Suppressor macrophage treated with lipopolysaccharide for 4 hours (primary cell): ENCODE measurements at regions not wholly inside any gene's neighbourhood (a gene's known extent, or its start where the extent isn't known, plus 50 kb on each side); places are given as distances from the start of the nearest gene placed in this dataset.
A peak's percentile ranks its signal among the peaks of the same experiment; 100 is the strongest.
"Not testable (repeated sequence)": the region's sequence is repeated elsewhere in the genome, so short reads cannot be mapped to it uniquely, and the experiment has no call there.

ENCODE experiments used
- DNase-seq: peaks from one replicate; pipeline ENCODE4 v3.0.0-alpha.2; 2020

DNA sequence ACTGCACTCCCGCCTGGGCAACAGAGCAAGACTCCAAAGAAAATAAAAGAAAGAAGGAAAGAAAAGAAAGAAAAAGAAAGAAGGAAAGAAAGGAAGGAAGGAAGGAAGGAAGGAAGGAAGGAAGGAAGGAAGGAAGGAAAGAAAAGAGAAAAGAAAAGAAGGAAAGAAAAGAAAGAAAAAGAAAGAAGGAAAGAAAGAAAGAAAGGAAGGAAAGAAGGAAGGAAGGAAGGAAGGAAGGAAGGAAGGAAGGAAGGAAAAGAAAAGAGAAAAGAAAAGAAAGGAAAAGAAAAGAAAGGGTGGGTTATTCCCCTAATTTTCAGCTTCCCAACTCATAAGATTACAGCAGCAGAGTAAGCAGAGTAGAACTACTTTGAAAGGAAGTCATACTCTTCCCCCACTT, 64.4 kb downstream of the TMEM200C start:
- not testable (repeated sequence) for DNase-seq

DNA sequence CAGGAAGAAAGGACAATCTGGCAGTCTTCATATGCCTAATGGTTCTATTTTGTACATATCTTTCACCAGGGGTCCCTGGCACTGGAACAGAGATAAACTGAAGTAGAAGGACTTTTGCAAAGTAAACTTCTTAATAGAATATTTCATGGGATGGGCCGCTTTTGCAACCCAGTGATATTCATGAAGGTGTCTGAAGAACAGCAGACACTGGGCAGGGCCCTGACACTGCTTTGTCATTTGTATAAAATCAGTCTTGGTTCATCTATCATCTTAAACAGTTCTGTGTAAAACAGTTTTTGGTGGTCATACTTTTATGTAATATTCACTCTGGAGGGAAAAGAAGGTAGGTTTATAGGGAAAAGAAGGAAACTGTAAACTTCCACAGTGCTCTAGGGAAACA, 66.4 kb downstream of the TMEM200C start:
- DNase-seq: no peak

DNA sequence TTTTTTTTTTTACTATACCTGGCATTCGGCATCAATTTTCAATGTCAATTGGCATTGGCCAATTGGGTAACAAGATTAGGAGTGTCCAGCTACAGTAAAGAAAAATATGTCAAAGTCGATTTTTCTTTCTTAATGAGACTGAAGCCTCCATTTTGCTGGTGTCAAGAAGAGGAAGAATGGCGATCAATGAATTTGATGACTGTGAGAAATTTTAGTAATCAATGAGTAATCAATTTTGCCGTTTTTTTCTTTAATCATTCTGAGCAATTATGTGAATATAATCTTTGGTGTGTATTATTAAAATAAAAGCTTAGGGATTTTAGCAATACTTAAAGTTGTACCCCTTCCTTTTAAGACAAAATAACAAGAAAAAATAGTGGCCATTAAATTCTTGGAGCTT, 69.7 kb downstream of the TMEM200C start:
- DNase-seq: no peak

DNA sequence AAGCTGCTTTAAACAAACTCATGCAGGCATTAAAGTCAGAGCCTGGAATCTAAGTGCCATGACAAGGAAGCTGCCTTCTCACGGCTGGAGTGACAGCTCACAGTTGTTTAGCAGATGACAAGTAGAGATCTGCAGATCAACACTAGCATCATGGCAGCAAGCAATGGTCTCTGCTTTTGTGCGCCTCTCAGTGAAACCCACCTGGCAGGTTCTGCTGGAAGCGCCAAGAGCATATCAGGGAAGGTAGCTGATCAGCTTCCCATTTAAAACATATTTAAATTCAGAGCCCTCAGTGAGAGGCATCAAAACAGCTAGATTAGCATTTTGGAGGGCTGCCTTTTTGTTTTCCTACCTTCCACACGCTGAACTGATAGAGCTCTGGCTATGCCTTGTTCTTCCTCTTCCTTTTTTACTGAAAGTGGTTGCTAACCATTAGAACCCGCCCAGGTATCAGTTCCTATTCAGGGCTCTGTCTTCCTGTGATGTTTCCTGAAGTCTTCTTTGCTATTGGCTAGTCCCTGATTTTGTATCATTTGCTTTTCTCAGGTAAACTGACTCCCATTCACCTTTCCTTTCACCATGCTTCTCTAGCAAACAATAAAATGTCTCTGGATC, 70.8 kb downstream of the TMEM200C start:
- DNase-seq: no peak

DNA sequence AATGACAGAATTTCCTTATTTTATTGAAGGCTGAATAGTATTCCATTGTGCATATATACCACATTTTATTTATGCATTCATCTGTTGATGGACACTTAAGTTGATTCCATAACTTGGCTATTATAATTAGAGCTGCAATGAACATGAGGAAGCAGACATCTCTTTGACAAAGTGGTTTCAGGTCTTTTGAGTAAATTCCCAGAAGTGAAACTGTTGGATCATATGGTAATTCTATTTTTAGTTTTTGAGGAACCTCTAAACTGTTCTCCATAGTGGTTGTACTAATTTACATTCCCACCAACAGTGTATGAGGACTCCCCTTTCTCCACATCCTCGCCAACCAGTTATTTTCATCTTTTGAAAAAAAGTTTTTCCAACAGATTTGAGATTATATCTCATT, 77.5 kb downstream of the TMEM200C start:
- peak; percentile 62 for DNase-seq

DNA sequence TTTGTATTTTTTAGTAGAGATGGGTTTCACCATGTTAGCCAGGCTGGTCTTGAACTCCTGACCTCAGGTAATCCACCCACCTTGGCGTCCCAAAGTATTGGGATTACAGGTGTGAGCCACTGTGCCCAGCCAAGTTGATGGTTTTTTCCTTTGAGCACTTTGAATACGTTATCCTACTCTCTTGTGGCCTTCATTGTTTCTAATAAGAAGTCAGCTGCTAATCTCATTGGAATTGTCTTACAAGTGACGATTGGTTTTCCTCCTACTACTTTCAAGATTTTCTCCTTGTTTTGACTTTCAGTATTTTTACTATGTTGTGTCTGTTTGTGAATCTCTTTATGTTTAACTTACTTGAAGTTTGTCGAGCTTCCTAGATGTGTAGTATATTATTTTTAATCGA, 88.5 kb downstream of the TMEM200C start:
- no peak for DNase-seq

DNA sequence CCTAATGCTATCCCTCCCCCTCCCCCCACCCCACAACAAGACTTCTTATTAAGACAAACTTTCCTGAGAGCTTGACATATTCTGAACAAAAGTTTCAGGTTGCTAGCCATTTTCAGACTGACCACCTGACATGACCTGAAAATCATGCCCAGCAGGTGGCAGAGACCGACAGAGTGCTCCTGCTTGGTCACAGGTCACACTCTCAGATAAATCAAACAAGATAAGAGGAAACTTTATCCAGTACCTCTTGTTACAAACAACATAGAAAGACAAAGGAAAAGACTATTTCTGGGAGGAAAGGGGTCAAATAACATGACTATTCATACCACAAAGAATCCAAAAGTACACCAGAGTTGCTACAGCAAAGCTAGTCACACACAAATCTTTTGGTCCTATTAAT, 107.4 kb downstream of the TMEM200C start:
- DNase-seq: no peak

DNA sequence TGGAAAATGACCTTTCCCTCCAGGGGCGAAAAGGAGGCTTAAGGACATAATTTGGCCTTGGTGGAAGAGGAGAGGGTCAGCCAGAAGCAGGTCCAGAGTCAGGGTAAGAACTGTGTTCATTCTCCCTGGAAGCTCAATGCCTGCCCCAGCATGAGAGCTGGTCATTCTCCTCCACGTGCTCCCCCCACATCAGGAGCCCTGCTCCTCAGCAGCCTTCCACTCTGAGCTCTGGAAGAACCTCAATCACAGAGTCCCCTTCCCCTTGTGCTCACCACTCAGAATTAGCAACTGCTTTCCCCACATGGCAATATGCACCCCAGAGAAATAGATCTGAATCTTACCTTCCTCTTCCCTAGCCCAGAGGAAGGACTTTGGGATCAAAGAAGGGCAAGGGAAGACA, 115.4 kb downstream of the TMEM200C start:
- DNase-seq: no peak

DNA sequence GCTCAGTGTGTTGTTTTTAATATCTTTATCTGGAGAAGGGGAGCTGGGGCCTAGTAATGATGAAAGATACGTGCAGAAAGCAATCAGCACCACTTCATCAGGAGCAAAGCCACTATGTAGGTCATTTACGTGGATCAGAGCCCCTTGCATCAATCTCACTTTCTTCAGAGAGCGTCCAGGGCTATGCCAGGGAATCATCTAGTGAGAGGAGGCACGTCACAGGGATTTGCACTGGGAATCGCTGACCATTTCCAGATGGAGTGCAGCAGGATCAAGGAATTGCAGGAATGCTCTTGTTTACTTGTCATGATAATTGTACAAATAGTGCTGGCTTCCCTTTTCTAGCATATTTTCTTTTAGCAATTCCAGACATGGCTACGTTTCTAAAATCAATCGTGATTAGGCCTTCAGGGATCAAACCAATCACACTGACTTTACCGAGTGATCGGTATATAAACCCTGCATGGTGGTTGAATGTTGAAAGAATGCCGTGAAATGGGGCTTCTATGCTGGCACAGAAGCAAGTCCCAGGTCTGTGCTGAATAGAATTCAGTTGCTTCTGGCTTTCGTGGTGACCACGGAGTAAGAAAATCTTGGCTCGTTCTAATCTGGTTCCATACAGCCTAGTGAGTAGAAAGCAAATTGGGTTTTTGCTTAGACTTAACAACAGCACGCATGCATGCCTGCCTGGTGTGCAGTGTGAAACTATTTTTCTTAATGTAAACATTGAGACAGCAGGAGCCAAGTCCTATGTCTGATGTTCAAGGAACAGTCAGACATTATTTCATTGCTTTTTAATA, 122.8 kb downstream of the TMEM200C start:
- no peak for DNase-seq

DNA sequence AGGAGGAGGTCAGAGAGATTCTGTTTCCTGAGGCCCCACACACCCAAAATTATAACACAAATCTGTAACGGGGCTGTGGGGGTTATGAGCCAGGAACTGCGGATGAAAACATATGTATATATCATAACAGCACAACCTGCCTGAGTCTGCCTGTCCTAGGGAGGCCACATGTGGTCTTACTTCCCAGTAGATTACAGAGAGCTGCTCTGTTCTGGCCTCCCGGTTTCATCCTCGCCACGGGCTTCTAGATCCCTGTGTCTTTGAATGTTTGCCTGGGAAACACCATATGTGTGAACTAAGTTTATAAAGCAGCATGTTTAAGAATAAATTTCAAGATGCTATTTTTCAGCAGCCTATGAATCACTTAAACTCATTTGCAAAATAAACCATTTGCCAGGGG, 124.0 kb downstream of the TMEM200C start:
- DNase-seq: no peak

DNA sequence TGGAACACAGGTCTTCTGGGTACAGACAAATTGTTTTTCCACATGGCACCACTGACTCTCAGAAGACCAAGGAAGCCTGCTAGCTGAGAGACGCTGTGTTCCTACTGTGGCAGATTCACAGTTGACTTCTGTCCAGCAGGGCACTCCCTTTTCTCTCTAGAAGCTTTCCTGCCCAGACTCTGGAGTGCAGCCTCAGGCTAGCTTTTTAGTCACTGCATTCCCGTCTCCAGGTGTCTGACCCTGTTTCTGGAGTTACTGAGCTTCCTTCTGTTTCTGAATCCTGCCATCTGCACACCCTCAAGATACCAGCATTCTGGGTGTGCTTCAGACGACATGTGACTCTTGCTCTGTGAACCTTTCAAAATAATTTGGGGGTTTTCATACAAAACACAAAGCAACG, 125.1 kb downstream of the TMEM200C start:
- DNase-seq: no peak

DNA sequence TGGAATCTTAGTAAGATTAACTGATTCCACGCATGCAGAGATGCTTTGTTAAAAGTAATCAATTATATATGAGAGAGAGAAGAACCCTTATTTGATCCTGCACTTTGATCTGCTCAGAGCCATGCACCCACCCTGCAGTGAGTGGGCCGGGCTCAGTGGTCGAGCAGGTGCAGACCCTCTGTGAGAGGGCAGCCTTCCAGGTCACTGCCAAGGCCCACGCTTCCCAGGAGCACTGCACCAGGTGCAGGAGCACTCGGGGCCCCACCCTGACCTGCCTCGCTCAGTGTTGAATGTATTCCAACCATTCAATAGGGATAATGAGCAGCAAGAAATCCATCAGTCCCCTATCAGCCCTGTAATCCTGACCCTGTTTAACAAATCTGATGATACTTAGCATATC, 126.9 kb downstream of the TMEM200C start:
- no peak for DNase-seq

DNA sequence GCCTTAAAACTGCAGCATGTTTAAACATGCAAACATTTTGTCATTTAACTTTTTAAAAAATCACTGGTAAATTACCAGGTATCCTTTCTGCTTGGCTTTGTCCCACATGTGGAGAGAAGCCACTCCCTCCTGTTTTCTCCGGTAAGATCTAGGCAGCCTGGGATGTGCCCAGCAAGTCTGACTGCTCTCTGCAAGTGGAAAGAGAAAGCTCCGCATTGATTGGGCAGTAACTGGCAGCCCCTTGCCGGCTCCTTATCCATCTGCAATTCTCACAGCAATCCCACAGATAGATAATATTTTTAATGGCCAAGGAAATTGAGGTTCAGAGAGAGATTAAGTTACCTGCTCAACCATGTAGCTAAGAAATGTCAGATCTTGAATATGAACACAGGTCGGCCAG, 136.1 kb downstream of the TMEM200C start:
- no peak for DNase-seq

DNA sequence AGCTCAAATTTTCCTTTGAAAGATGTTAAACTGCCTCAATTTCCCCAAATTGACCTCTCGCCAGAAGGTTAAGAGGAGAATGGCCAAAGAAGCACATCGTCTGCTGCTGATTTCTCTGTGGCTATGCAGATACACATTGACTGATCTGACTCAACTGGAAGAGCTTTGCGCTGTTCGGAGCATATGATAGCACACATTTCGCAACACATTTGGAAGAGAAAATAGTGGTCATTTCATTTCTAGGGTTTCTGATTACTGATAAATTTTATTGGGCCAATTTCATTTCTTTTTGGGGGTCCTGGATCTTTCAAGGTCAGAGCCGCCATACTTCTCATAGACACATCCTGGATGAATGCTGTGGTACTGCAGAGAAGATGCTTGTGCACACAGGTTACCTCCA, 138.5 kb downstream of the TMEM200C start:
- DNase-seq: no peak

DNA sequence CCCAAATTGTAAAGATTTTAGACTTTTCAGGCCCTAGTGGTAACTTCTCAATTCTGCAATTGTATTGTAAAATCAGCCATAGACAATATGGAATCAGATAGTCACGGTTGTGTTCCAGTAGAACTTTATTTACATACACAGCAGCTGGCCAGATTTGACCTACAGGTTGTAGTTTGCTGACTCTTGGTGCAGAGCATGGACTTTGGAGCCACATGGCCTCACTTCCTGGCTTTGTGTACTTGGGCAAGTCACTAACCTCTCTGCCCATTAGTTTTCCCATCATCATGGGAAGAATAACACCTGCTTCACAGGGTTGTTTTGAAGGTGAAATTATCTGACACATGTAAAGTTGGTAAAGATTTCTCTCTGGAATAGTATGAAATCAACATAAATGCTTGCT, 147.6 kb downstream of the TMEM200C start:
- DNase-seq: no peak

DNA sequence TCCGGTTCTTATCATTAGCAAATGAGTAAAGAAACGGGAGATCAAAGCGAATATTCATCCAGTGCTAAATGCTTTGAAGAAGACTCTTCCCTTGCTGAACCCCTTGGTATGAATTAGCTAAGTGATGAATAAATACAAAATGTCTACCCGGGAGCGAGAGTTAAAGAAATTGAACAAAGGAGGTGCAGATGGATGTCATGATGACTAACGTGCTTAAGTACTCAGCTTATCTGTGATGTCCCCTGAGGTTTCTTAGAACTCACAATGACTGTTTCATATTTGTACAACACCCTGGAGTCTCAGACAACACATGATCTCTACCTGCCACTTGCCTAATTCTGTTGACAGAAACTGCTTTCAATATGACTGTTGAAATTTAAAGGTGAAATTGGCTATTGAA, 148.5 kb downstream of the TMEM200C start:
- DNase-seq: no peak

DNA sequence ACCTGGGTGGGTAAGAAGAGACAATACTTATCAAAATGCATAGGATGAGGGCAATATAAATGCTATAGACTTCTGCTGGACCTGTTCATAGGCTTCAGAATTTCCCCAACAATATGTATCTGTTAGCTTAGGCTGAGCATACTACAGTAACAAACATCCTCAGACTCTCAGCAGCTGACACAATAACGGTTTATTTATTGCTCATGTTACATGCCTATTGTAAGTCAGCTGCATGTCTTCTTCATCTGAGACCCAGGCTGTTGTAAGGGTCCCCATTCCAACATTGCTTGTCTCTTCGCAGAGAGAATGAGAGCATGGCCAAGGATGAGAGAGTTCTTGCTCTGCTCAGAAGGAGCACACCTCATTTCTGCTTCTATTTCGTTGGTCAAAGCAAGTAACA, 150.7 kb downstream of the TMEM200C start:
- no peak for DNase-seq

DNA sequence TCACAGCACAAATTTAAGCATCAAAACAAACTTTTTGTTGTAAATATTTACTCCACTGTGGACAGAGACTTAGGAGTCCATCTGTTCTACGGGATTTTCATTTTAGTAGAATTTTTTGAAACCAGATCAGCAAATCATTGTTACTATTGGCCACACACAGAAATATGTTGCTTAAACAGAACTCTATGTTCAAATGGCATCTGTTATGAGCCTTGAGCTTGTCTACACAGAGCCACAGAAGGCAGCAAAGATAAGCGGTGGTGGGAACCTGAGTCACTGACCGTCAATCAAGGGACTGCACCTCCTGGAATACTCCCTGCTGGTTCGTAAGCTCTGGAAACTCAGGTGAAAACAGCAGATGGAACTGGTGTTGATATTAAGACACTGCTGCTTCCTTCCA, 156.8 kb downstream of the TMEM200C start:
- no peak for DNase-seq

DNA sequence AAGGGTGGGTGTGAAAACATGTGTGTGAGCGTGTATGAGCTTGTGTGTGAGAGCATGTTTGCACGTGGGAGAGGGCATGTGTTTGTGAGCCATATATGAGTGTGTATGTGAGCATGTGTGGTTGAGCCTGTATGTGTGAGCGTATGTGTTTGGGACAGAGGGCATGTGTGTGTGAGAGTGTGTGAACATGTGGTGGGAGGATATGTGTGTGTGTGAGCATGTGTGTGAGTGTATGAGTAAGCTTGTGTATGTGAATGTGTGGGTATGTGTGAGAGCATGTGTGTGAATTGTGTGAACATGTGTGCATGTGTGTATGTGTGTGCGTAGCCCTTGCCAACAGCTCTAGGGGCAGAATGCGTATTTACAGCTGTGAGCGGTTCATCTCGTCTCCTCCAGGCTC, 163.0 kb downstream of the TMEM200C start:
- no peak for DNase-seq

DNA sequence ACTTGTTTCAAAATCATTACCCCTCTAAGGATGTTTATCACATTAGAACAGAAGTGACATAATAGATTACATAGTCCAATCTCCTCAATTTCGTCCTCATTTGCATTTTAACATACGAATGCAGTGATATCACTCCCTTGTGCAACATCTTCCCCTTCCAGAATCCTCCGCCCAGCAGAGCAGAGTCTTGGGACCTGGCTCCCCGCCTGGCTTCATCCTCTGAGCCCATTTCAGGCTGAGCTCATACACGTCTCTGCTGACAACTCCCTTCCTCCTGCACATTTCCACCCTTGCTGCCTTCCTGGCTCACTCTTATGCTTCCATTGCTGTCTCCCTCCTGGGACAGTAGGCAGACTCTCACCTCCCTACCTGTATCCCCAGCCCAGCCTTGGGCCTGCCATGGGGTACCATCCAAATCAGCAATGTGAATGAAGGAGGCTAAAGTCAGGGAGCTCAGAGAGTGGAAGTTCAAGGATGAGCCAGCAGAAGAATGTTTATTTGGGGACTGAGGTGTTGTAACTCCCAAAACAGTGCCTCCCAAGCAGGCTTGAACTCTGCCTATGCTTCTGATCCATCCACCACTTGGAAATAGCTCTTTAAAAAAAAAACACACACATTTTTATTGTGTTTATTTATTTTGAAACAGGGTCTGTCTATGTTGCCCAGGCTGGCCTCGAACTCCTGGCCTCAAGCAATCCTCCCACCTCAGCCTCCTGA, 165.2 kb downstream of the TMEM200C start:
- no peak for DNase-seq

DNA sequence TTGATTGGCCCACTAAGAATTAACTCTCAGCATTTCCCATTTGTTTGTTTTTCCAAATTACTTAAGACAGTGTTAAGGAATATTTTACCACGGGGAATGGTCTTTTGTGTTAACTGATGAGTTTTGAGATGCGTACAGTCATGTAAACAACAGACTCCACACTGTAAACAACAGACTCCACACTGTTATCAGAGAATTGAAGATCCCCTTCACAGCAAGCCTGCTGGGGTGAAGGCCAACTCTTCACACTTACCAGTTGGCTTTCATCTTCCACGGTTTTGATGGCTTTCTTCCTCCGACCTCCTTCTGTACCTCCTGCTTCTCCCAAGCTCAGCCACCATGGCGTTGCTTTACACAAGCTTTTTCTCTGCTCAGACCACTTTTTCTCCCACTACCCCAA, 166.8 kb downstream of the TMEM200C start:
- no peak for DNase-seq

DNA sequence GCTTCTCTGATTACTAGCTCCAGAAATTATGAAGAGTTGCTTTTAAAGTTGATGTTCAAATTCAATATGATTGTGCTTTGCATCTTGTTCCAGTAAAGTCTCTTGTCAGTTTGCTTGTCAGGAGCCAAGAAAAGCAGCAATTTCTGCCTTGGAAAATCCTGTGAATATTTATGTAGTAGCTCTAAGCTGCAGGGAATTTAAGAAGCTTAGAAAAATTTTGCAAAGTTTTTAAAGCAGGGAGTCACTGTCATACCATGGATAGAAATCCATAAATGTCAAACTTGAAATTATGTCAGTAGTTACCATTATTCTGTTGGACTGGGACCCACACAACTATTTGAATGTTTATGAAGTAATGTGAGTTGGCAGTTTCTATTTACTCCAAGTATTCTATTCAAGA, 169.3 kb downstream of the TMEM200C start:
- no peak for DNase-seq

DNA sequence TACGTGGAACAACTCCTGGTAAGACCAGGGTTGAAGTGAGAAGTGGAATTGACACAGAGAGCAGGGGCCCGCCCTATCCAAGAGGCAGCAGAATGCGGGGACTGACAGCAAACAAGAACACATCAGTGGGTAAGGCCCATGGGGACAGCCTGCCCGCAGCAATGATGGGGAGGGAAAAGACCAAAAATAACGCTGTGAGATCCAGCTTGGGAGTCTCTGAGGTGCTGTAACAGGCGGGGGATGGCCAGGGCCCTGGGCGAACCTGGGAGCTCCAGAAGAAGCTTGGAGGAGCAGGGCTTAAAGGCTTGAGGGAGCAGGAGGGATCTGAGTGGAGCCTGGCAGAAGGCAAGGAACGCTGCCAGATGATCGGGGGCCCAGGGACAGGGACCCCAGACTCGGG, 173.4 kb downstream of the TMEM200C start:
- DNase-seq: no peak

DNA sequence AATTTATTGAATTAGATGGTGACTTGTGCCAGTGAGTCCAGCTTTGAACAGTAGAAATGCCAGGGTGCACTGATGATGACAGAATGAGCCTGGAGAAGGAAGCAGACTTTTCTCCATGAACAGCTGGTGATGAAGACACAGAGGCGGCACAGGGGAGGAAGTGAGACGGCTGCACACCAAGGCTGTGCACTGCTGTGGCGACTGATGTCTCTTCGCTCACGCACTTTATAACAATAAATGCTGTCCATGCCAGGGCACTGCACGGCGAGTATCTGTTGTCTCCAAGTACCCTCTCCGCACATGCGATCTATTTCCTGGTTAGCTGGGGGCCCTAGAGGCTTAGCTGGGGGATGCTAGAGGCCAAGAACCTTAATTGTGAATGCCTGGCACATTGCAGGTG, 175.2 kb downstream of the TMEM200C start:
- no peak for DNase-seq
